ENCODE measurements at regions not wholly inside any gene's neighbourhood (a gene's known extent, or its start where the extent isn't known, plus 50 kb on each side); places are given as distances from the start of the nearest gene placed in this dataset.

DNA sequence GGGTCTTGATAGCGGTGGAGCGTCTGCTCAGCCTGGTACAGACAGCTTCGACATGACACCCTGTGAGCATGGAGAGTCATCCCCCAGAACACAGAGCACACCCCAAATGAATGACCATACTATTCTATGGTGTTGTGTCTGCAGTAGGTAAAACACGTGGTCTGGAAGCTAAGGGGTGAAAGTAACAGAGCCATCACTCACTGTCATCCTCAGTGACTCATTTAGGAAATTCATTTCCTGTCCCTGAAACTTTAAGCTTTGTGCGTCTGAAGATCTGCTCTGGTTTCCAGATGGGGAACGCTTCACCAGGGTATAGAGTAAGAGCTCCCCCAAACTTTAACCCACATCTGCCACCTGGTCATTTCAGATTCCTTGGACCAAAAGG, 94.8 kb upstream of the DISP3 start (continued):
- TF ChIP-seq ZNF462 (CRISPR knock-in tag; IDR thresholded peaks at IDR 0.05) (no peak), STAT1 (IDR thresholded peaks at IDR 0.05; ENCODE audit: unreplicated experiment) (no peak)

GRCh38 chr1:11387829-11388228, 91.1 kb upstream of the DISP3 start:
- no peaks in the 10 kb centered on the region for H3F3A ChIP-seq (replicated peaks; ENCODE audit: low read depth)
- no peak overlapping the region for H3K4me2 ChIP-seq
- H3K9me2 ChIP-seq (ENCODE audit: insufficient read depth), result no peaks in the 10 kb centered on the region
- DNase-seq (ENCODE audit: low spot score) (no peak), ATAC-seq (peak; percentile 40)
- Mint-ChIP-seq H3K4me1 (peaks cover 19% of the 10 kb centered on the region), H3K36me3 (ENCODE audit: low read depth) (no peaks in the 10 kb centered on the region), H3K9me3 (no peaks in the 10 kb centered on the region), H3K27ac (no peak overlapping the region), H3K27me3 (ENCODE audit: insufficient read depth, low read depth, poor library complexity) (peaks cover 9% of the 10 kb centered on the region), H3K4me3 (no peak overlapping the region)
- H3K79me2 ChIP-seq (replicated peaks; ENCODE audit: insufficient read depth), result no peaks in the 10 kb centered on the region
- H3K27ac ChIP-seq (ENCODE audit: low read depth), result no peak overlapping the region
- no peaks in the 10 kb centered on the region for H4K20me1 ChIP-seq (replicated peaks; ENCODE audit: insufficient read depth)
- H2AFZ ChIP-seq, result peak overlapping the region; percentile 56; the same call in 1 of the 2 replicates
- H3K27me3 ChIP-seq (ENCODE audit: insufficient read depth), result no peaks in the 10 kb centered on the region
- no peak overlapping the region for H3K4me3 ChIP-seq
- H3K36me3 ChIP-seq (ENCODE audit: insufficient read depth), result no peaks in the 10 kb centered on the region
- no peaks in the 10 kb centered on the region for H3K4me1 ChIP-seq (ENCODE audit: insufficient read depth)
- no peak for TF ChIP-seq CREB1 (CRISPR knock-in tag; IDR thresholded peaks at IDR 0.05; ENCODE audit: low read depth)
- TF ChIP-seq POLR2AphosphoS5 (IDR thresholded peaks at IDR 0.05; ENCODE audit: low read depth), result no peak
- no peak for TF ChIP-seq JUNB (IDR thresholded peaks at IDR 0.05; ENCODE audit: unreplicated experiment)
- no peak for TF ChIP-seq ZNF114 (CRISPR knock-in tag; IDR thresholded peaks at IDR 0.05)
- TF ChIP-seq EZH2 (IDR thresholded peaks at IDR 0.05; ENCODE audit: low read depth, unreplicated experiment), result no peak
- no peak for TF ChIP-seq ZNF462 (CRISPR knock-in tag; IDR thresholded peaks at IDR 0.05)
- TF ChIP-seq, protein P1, sequence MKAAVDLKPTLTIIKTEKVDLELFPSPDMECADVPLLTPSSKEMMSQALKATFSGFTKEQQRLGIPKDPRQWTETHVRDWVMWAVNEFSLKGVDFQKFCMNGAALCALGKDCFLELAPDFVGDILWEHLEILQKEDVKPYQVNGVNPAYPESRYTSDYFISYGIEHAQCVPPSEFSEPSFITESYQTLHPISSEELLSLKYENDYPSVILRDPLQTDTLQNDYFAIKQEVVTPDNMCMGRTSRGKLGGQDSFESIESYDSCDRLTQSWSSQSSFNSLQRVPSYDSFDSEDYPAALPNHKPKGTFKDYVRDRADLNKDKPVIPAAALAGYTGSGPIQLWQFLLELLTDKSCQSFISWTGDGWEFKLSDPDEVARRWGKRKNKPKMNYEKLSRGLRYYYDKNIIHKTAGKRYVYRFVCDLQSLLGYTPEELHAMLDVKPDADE (IDR thresholded peaks at IDR 0.05), result no peak
- TF ChIP-seq STAT1 (IDR thresholded peaks at IDR 0.05; ENCODE audit: unreplicated experiment), result no peak
- TF ChIP-seq EZH2phosphoT487 (IDR thresholded peaks at IDR 0.05; ENCODE audit: unreplicated experiment), result no peak

All from GM23338 (cell line).